Gastrocnemius medialis (tissue), 4 donors: ENCODE measurements at regions not wholly inside any gene's neighbourhood (a gene's known extent, or its start where the extent isn't known, plus 50 kb on each side); places are given as distances from the start of the nearest gene placed in this dataset.

Source experiments
- ATAC-seq, 2 donors: fragments of 150-250 bp; one replicate each; pipeline ENCODE4 v1.9.1; 2016
- DNase-seq, 2 donors: peaks; one replicate each; pipeline ENCODE4 v3.0.0-alpha.2; 2019
- H3K27ac ChIP-seq, 4 donors: fragments of 200-600 bp; sonication (generic); 1 replicate in 1 of 4; 2 replicates in 3 of 4; pipeline ENCODE4 v1.5.1; 2016 to 2018; ENCODE audit warnings: mild to moderate bottlenecking in 2 of 4, moderate library complexity in 1 of 4
- H3K27me3 ChIP-seq, 3 donors: fragments of 200-600 bp; sonication (generic) in 2 of 3; 1 replicate in 1 of 3; 2 replicates in 2 of 3; pipeline versions ENCODE4 v1.5.1 to v1.6.0; 2016 to 2019; ENCODE audit warnings: mild to moderate bottlenecking in 1 of 3, moderate library complexity in 1 of 3
- H3K36me3 ChIP-seq, 2 donors: fragments of 200-600 bp; sonication (generic) in 1 of 2; one replicate each; pipeline ENCODE4 v1.5.1; 2017 to 2018
- H3K4me1 ChIP-seq, 2 donors: fragments of 200-600 bp; sonication (generic) in 1 of 2; one replicate each; pipeline ENCODE4 v1.5.1; 2016 to 2017; ENCODE audit warnings: mild to moderate bottlenecking in 2 of 2
- H3K4me3 ChIP-seq, 4 donors: fragments of 200-600 bp; sonication (generic) in 3 of 4; 1 replicate in 1 of 4; 2 replicates in 3 of 4; pipeline ENCODE4 v1.5.1; 2016 to 2019; ENCODE audit warnings: mild to moderate bottlenecking in 2 of 4
- H3K9me3 ChIP-seq, 3 donors: fragments of 200-600 bp; sonication (generic) in 2 of 3; 1 replicate in 1 of 3; 2 replicates in 2 of 3; pipeline ENCODE4 v1.5.1; 2016 to 2019
- CTCF ChIP-seq, 5 experiments: fragments of 450-650 bp in 3 of 5; fragments of 200-600 bp in 2 of 5; sonication (generic) in 2 of 5; IDR thresholded peaks in 4 of 5; conservative IDR thresholded peaks in 1 of 5; 1 replicate in 4 of 5; 2 replicates in 1 of 5; pipeline ENCODE4 v1.5.1; 2016 to 2019; ENCODE audit warnings: antibody characterized with exemption in 5 of 5, mild to moderate bottlenecking in 3 of 5, moderate library complexity in 3 of 5
- POLR2A ChIP-seq, 2 donors: fragments of 450-650 bp; IDR thresholded peaks; one replicate each; pipeline ENCODE4 v1.6.1; 2017; ENCODE audit warnings: antibody characterized with exemption in 2 of 2, mild to moderate bottlenecking in 2 of 2, moderate library complexity in 2 of 2
- in situ Hi-C, 4 donors: fragments of 200-750 bp; cut with MboI; loops; one replicate each; pipeline versions ENCODE4 v1.15.0 to v1.8.0; 2017; ENCODE audit warnings: low sequenced_read_pairs in 4 of 4
- intact Hi-C: fragments of 100-400 bp; cut with DNase I; formaldehyde crosslinking; loops from one replicate; pipeline ENCODE4 v1.15.1; 2023; ENCODE audit warnings: low total_unique reads

GRCh38 chr6:6723361-6723760, 134.8 kb downstream of the LY86 start:
- H3K4me1 ChIP-seq = peaks cover 18 to 19% of the 10 kb centered on the region in 2 donors
- H3K9me3 ChIP-seq = no peaks in the 10 kb centered on the region
- ATAC-seq = no peak
- H3K4me3 ChIP-seq = no peak overlapping the region
- intact Hi-C loops (loop anchor here (5.0 kb wide), 1 partner anchor 589 kb away; the partner anchor contains the start of gene SSR1), in situ Hi-C loops (loop anchor here in 2 of 4 donors (5.0 to 10.0 kb wide), 2 partner anchors 519 to 521 kb away; no protein-coding TSS in a partner anchor)
- no peaks in the 10 kb centered on the region for H3K36me3 ChIP-seq
- peak overlapping the region; percentile 84 to 90 (median 86) for H3K27ac ChIP-seq
- no peak for DNase-seq
- TF ChIP-seq CTCF (IDR thresholded peaks at IDR 0.05 in 4 of 5, conservative IDR thresholded peaks at IDR 0.05 in 1 of 5) (no peak), POLR2A (IDR thresholded peaks at IDR 0.05) (no peak)
- no peaks in the 10 kb centered on the region for H3K27me3 ChIP-seq

GRCh38 chr6:6723921-6724538, 135.5 kb downstream of the LY86 start:
- in situ Hi-C loops (loop anchor here in 2 of 4 donors (5.0 to 10.0 kb wide), 2 partner anchors 518 to 521 kb away; no protein-coding TSS in a partner anchor), intact Hi-C loops (loop anchor here (1.0 to 5.0 kb wide), 3 partner anchors 515 to 588 kb away; partner anchors contain the start of gene SSR1)
- DNase-seq = no peak
- Histone ChIP-seq H3K4me3 (peak overlapping the region; percentile 51 to 65 (median 60)), H3K36me3 (no peaks in the 10 kb centered on the region), H3K27ac (peak overlapping the region; percentile 84 to 90 (median 86)), H3K27me3 (no peaks in the 10 kb centered on the region), H3K9me3 (no peaks in the 10 kb centered on the region), H3K4me1 (peaks cover 18 to 19% of the 10 kb centered on the region in 2 donors)
- TF ChIP-seq CTCF (IDR thresholded peaks at IDR 0.05 in 4 of 5, conservative IDR thresholded peaks at IDR 0.05 in 1 of 5) (no peak), POLR2A (IDR thresholded peaks at IDR 0.05) (no peak)
- ATAC-seq = peak; percentile 43 to 56

- ATAC-seq = peak; percentile 93 to 94
- Histone ChIP-seq H3K36me3 (no peaks in the 10 kb centered on the region), H3K4me1 (peaks cover 18 to 19% of the 10 kb centered on the region in 2 donors), H3K4me3 (peak overlapping the region; percentile 51 to 65 (median 60)), H3K9me3 (no peaks in the 10 kb centered on the region), H3K27ac (peak overlapping the region; percentile 84 to 90 (median 86)), H3K27me3 (no peaks in the 10 kb centered on the region)
- DNase-seq = peak; percentile 48 to 69
- intact Hi-C loops (loop anchor here (1.0 to 5.0 kb wide), 4 partner anchors 327 to 587 kb away; partner anchors contain the start of gene SSR1), in situ Hi-C loops (loop anchor here (5.0 to 25.0 kb wide), 4 partner anchors 187 to 520 kb away; no protein-coding TSS in a partner anchor)
- no peak for TF ChIP-seq POLR2A (IDR thresholded peaks at IDR 0.05)
- peak; percentile 66 to 81 (median 74) for TF ChIP-seq CTCF (IDR thresholded peaks at IDR 0.05 in 4 of 5, conservative IDR thresholded peaks at IDR 0.05 in 1 of 5)
Observed at GRCh38 chr6:6724539-6725467, 136.3 kb downstream of the LY86 start.

- Histone ChIP-seq H3K27ac (peak overlapping the region; percentile 84 to 90 (median 86)), H3K4me1 (peaks cover 18 to 25% of the 10 kb centered on the region in 2 donors), H3K27me3 (no peaks in the 10 kb centered on the region), H3K9me3 (no peaks in the 10 kb centered on the region), H3K4me3 (peak overlapping the region in 2 of 4 donors; percentile 61 to 65), H3K36me3 (no peaks in the 10 kb centered on the region)
- in situ Hi-C loops (loop anchor here in 3 of 4 donors (5.0 to 25.0 kb wide), 4 partner anchors 187 to 519 kb away; no protein-coding TSS in a partner anchor), intact Hi-C loops (loop anchor here (5.0 kb wide), 1 partner anchor 327 kb away; no protein-coding TSS in a partner anchor)
- ATAC-seq = peak; percentile 4 to 17
- DNase-seq = no peak
- TF ChIP-seq CTCF (IDR thresholded peaks at IDR 0.05 in 4 of 5, conservative IDR thresholded peaks at IDR 0.05 in 1 of 5) (no peak), POLR2A (IDR thresholded peaks at IDR 0.05) (no peak)
Observed at GRCh38 chr6:6725468-6726209, 137.1 kb downstream of the LY86 start.
